GM21390 (cell line): ENCODE measurements at regions not wholly inside any gene's neighbourhood (a gene's known extent, or its start where the extent isn't known, plus 50 kb on each side); places are given as distances from the start of the nearest gene placed in this dataset.

Source experiments
- ATAC-seq: cut with Tn5 transposase; IDR thresholded peaks from one replicate; pipeline ENCODE4 v1.9.1; 2021; ENCODE audit not compliant: unreplicated experiment

DNA sequence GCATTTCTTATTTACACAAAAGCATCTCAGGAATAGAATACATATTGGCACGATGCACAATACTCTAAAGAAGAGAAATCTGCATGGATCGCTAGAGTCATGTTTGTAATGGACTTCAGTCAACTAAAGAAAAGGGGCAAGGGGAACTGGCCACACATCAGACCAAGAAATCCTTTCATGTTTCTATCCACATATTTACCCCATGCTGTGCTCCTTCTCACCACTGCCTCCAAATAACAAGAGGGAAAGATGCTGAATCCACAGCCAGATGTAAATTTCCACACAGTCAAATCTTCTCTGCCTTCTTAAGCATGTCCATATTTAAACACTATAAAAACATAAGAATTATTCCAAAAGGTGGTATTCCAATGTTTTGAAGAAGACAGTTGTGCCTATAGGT lies 67.6 kb downstream of the COX18 start:
- no peak for ATAC-seq

DNA sequence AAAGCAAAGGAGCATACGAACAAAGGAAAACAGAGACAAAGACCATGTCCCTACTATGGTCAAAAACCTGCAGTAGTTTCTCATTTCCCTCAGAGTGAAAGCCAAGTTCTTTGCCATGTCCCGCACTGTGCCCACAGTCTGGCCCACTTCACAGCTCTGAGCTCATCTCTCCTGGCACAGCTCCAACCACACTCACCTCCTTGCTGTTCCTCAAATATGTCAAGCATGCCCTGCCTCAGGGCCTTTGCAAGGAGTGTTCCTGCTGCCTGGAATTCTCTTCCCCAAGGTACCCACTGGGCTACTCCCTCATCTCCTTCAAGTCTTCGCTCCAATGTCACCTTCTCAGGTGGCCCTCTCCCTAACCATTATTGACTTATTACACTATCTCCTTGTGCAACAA lies 72.1 kb downstream of the COX18 start:
- ATAC-seq: no peak

DNA sequence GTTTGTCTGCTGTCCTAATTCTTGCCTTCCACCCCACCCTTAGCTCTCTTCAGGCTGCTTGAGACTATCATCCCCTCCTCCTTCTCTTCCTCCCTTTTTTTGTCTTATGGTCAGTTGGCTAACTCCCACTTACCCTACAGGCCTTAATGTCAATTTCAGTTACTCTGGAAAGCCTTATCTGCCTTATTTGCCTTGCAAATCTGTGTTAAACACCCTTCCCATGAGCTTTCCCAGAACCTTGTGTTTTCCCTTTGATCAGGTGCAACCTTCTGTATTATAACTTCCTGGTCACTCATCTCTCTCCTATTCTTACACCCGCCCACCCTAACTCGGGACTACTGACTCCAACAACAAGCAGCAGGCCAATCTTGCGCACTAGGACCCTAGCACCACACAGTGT lies 74.8 kb downstream of the COX18 start:
- ATAC-seq: no peak

DNA sequence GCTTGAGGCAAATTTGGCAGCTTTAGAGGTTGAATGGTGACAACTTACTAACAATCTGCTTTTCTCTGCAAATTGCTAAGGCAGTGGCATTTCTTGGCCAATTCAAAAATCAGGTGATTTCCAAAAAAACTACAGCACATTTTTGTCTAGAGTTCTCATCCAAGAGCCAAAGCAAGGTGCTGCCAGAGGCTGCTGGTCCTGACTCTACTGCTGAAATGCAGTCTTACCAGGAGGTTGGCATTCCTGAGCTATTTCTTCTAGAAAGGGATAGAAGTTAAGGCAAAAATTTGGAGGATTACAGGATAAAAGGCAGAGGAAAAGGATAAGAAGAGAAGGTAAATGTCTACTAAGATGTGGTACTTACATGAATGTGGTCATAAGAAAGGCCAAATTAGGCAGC lies 75.6 kb downstream of the COX18 start:
- ATAC-seq: no peak

DNA sequence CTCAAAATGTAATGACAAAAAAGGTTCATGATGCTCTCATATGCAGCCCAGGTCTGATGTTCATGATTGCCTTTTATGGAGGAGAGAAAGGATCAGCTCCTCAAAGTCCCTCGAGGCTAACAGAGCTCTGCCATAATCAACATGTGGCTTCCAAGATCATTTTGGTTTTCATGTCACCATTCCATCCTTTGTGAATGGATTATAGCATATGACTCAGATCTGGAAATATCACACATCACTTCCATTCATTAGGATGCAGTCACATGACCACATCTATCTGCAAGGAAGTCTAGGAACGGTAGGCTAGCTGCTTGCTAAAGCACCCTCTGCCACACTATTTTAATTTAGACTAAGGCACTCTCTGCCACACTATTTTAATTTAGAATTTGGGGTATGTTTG lies 77.6 kb downstream of the COX18 start:
- no peak for ATAC-seq

DNA sequence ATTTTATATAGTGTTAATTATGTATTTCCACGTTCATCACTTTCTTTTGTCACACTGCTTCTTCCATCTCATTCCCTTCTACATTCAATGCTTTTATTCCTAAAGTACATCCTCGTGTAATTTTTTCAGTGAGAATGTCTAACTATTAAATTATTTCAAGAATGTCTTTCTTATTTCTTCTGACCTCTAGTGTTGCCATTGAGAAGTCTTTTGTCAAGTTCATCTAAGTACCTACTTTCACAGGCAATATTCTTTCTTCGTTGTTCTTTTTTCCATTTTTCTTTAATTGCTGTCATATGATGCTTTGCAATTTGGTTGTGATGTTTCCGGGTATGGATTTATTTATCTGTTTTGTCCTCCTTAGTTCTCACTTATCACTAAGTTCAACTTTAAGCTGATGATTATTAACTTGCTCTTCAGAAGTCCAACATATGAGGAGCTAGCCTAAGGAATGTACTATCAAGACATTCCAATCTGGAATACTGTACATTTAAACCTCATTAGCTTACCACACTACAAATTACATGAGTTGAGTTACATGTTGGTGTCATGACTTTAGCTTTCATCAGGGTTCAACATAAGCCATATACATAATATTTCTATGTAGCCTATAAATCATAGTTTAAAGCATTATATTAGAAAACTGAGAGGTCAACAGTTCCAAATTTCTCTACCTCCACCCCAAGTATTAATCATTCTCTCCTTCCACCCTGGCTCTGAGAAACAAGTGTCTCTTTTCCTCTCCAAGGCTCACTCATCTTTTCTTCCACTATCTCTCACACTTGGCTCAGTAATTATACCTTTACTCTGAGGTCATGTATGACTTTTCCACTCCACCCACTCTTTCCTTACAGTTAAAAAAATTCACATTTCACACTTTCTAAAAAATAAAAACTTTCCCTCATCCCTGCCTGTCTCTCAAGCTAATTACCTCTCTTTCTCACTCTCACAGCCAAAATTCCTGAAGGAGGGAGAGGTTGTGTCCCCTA lies 81.5 kb downstream of the COX18 start:
- ATAC-seq: no peak

DNA sequence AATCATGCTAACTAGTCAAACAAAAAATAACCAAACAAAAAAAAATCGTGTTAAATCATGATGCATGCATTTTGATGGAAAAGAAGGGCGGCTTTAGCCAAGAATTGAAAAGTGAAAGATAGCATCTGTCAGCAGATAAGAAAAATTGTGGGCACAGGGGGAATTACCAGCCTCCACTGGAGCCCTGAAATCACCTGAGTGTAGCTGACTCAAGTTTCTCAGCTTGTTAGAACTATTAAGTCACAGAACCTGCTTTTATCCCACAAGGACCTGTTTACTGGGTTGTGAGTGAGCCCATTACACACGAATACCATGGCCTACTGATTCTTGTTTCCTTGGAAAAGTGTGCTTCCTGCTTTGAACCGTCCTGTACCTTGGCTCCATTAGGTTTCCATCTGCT lies 85.2 kb downstream of the COX18 start:
- no peak for ATAC-seq

DNA sequence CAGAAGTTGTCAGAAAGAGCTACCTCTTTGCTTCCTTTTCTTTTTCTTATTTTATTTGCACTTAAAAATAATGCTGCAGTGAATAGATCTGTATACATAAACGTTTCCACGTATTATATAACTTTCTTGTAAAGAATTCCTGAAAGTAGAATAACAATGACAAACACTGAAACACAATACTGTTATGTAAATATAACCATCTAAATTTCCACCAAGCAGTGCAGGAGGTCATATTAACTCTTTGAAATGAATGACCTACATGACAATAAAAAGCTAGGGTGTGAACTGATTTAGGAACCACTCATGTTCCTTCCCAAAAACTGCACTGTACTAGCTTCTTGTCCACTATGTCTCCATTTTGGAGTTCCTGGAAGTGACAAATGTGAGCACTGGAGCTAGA lies 85.8 kb downstream of the COX18 start:
- no peak for ATAC-seq

DNA sequence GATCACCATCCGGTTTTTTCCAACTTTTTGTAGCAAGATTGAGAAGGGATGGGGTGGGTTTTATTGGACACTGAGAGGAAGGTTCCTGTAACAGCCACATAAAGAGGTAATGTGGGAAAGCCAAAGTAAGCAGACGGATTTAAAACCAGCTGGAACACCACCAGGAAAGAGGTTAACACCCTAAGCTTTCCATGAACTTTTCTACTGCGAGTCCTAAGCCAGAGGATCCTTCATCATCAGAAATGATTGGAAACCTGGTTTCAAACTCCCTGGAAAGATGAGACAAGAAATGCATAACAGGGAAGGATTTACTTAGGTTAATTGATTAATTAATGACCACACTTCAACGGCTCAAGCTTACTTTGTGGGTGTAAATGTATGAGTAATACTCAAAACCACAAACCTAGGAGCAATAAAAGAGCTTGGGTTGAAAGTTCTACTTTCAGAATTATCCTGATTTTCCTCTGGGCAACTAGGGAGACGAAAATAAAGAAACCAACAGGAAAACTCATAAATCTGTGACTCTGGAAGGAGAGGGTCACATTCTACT lies 91.5 kb downstream of the COX18 start:
- ATAC-seq: no peak

DNA sequence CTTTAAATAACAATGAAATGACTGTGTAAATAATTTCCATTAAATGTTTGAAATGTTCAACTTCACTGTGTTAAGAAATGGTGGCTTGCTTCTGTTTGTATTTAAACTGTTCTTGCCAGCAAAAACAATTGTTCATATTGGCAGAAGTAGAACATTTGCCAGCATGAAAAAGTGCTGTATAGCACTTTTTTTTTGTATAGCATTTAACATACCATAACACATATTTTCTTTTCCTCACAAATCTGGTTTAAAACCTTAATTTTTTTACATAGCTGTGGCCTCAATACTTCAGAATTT lies 94.1 kb downstream of the COX18 start:
- no peak for ATAC-seq

DNA sequence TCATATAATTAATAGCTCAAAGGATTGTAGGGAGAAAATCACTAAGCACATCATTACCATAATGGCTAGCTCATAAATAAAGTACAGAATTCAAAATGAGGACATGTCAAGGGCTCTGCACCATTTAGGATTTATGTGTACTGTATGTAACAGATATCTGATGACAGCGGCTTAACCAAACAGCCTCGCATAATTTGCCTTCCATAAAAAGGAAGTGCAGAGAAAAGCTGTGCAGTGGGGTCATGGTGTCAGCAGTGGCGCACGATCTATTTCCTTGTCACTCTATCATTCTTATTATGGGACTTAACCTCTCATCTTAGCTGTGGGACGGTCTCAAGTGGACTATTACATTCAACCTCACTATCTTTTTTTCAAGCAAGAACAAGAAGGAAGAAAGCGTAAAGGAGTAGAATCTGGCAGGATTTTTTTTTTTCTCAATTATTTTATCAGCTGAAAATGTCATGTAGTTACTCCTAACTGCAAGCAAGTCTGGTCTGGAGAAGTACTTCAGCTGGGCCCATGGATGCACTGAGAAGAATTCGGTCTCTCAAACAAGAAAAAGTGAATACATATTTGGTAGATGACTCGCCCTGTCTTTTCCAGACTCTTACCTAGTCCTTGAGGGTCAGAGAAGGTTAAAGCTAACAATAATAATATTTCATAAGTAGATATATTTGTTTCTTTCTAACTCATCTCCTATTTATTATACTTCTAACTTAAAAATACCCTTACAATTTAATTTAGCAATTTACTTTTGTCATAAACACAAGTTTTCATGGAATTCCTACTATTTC lies 94.6 kb downstream of the COX18 start:
- no peak for ATAC-seq

DNA sequence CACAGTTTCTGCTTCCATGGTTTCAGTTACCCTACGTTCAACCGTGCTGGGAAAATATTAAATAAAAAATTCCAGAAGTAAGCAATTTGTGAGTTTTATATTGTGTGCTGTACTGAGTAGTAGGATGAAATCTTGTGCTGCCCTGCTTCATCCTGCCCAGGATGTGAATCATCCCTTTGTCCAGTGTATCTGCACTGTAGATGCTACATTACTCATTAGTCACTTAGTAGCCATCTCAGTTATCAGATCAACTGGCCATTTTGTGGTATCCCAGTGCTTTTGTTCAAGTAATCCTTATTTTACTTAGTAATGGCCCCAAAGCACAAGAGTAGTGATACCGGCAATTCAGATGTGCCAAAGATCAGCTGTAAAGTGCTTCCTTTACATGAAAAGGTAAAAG lies 97.9 kb downstream of the COX18 start:
- ATAC-seq: no peak

DNA sequence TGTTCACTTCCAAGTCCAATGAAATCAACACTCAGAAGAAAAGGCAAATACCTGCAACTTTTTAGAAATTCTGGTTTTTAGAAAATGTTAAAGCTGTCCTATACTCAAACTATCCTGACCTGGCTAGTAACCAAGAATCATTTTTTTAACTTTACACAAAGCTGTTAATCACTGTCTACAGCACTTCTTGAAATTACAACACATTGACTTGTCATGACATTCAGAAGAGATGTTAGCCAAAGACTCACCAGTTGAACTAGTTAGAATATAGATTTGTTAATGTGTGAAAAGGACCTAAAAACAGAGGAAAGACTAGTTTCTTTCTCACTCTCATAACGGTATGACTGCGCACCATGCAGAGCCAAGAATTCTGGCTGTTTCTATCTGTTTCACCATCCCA lies 98.8 kb downstream of the COX18 start:
- no peak for ATAC-seq

DNA sequence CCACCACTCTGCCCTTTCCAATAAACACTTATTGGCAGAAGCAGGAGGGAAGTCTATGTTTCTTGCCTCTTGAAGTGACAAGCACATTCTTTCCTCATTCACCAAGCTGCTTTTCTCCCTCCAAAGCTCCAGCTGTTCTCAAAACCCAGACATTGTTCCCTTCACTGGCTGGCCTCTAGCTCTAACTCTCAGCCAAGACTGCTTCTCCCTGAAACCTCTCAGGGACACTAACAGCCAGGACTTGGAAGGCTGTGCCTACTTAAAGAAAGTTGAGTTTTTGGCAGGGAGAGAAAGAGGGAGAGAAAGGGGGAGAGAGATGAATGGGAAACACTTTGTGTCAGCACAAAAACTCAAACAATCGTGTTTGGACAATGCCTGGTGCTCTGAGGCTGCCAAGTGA lies 99.5 kb downstream of the COX18 start:
- ATAC-seq: no peak

DNA sequence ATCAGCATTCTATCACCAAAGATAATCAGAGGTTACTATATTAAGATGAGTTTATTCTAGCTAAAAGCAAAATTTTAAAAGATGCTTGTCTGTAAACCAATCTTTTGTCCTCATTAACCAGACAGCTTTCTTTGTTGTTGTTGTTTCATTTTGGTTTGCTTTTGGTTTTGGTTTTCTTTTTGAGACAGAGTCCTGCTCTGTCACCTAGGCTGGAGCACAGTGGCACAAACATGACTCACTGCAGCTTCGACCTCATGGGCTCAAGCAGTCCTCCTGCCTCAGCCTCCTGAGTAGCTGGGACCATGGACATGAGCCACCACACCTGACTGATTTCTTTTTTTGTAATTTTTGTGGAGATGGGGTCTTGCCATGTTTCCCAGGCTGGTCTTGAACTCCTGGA lies 102.9 kb downstream of the COX18 start:
- peak; percentile 93 for ATAC-seq

DNA sequence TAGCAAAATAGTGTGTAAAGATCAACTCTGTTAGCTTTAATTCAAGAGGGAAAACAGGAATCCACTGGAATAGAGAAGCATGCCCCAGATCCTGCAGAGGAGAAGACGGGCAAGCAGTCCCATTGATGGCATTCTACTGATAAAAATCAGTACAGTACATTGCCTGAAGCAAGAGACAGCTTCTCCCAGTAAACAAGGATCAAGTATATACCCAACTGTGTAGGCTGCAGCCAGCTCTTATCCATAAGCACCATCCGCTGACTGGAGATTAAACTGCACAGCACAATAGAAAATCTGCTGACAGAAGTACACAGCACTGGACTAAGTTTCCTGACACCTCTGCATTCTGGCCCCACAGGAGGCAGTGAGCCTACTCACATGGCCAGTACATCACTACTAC lies 110.1 kb downstream of the COX18 start:
- no peak for ATAC-seq

DNA sequence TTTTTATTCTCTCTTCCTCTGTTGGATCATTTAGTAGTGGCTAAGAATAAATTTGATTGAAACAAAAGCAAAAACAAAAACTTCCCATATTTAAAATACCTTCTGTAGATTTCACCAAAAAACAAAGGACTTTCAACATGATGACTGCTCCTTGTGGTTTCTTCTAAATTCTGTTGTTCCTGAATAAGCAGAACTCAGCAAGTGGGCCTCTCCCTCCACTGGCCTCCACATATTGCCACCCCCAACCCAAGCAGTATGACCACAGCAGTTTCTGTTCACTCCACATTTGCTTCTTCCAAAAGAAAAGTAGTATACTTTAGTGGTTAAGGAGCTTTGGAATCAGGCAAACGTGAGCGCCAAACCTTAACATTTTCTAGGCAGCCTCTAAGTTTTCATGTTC lies 114.7 kb downstream of the COX18 start:
- no peak for ATAC-seq

DNA sequence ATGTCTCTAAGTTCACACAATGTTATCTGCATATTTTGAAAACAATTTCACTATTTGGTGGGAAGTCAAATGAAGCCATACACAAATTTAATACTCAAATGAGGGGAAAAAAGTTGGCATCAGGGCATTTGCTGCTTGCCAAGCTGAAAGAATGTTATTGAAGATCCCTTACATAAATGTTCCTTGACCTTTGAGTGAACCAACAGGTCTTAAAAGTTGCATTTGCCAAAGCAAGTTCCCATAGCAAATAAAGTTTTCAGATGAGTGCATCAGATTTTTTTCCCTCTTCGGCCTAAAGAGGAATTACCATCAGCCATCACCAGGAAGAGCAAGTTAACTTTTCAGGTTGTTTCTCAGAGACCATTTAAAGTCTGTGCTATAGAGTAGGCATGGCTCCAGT lies 115.9 kb downstream of the COX18 start:
- ATAC-seq: no peak

DNA sequence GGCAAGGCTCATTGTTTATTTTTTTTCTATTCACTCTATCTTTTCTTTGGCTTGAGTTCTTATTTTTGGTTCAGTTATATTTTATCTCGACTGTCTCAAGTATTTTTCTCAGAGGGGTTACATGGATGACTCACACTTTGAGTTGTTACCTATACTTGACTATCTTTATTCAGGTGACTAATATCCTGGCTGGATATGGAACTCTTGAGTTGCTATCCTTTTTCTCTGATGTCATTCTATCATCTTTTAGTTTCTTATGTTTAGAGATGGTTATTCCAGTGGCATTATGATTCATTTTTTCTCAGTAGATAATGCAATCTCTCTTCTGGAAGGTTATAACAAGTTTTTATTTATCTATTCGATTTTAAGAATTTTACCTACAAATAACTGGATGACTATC lies 117.9 kb downstream of the COX18 start:
- no peak for ATAC-seq

DNA sequence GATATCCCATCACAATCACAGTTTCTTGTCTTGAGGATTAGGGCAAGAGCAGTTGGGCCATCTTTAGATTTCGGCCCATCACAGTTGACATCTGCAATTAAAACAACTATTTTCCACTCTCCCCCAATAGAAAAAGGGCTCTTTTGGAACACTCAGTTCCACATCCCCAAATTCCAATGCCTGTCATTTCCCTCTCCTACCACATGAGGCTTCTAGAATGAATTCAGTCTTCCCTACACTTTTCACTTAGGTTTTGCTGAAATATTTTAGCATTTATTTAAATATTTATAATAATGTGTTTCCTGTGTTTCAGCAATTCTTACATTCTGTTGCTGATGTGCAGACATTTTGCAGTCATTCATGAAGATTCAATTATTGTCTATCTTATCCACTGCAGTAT lies 118.4 kb downstream of the COX18 start:
- ATAC-seq: no peak

DNA sequence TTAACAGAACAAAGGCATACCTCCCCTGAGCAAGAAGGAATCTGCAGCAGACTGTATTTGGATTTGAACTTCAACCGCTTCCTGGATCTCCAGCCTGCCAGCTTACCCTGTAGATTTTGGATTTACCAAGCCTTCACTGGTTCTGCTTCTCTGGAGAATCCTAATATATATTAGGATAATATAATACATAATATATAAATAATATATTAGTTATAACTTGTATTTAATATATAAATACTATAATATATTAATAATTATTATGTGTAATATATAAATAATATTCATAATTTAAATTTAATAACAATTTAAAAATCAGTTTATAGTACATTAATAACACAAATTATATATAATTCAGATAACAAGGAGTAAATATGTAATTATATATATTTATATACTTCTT lies 121.4 kb downstream of the COX18 start:
- ATAC-seq: no peak

DNA sequence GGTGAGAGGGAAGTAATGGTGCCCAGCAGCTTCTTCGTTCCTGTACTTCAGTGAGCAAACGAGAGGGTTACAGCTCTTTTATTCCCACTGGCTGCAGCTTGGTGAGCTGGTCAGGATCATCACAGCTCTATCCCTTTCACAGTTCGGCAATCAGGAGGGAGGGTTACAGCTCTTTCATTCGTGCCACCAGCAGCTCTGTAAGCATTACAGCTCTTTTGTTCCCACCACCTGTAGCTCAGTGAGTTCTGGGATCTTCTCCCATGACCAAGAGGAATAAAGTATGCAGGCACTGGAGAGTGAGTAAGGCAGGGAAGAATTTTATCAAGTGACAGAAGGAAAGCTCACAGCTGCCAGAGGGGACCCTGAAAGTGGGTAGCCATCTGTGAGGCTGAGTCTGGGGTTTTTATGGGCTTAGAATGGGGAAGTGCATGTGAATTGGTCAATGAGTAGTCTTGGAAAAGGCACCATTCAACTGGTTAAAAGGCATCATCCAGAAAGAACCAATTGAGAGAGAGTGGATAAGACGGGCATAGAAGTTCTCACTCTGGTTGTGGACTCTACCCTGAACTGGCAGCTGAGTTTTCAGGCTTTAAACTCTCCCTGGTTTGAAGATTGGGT lies 123.7 kb downstream of the COX18 start:
- no peak for ATAC-seq
